Mesenchymal stem cell (in vitro differentiated cells and primary cell): ENCODE measurements at regions not wholly inside any gene's neighbourhood (a gene's known extent, or its start where the extent isn't known, plus 50 kb on each side); places are given as distances from the start of the nearest gene placed in this dataset.

Experiments
- DNase-seq: peaks from one replicate; pipeline ENCODE4 v3.0.0-alpha.2; 2013
- H2AFZ ChIP-seq: one replicate; pipeline ENCODE4 v1.6.1; 2013; ENCODE audit warnings: low read depth, mild to moderate bottlenecking, control low read depth, inconsistent platforms, low read length, moderate library complexity
- H2AK5ac ChIP-seq: 2 replicates; pipeline ENCODE4 v1.6.1; 2013; ENCODE audit warnings: low read length, moderate library complexity, mild to moderate bottlenecking, inconsistent platforms; ENCODE audit not compliant: severe bottlenecking
- H2BK120ac ChIP-seq: one replicate; pipeline ENCODE4 v1.6.1; 2013; ENCODE audit warnings: low read depth, mild to moderate bottlenecking, inconsistent platforms, low read length, moderate library complexity
- H2BK12ac ChIP-seq, 2 experiments: one replicate each; pipeline ENCODE4 v1.6.1; 2013; ENCODE audit warnings: inconsistent platforms in 2 of 2, low read length in 2 of 2, mild to moderate bottlenecking in 2 of 2, moderate library complexity in 2 of 2, control low read depth in 1 of 2
- H2BK15ac ChIP-seq: one replicate; pipeline ENCODE4 v1.6.1; 2013; ENCODE audit warnings: mild to moderate bottlenecking, low read depth, inconsistent platforms; ENCODE audit not compliant: poor library complexity, severe bottlenecking
- H2BK5ac ChIP-seq: 2 replicates; pipeline ENCODE4 v1.6.1; 2013; ENCODE audit warnings: low read depth, mild to moderate bottlenecking, low read length, control low read depth, inconsistent platforms; ENCODE audit not compliant: poor library complexity, severe bottlenecking
- H3K14ac ChIP-seq, 2 experiments: one replicate each; pipeline ENCODE4 v1.6.1; 2013; ENCODE audit warnings: inconsistent platforms in 2 of 2, low read length in 2 of 2, control low read depth in 1 of 2, mild to moderate bottlenecking in 1 of 2, moderate library complexity in 1 of 2
- H3K18ac ChIP-seq, 2 experiments: one replicate each; pipeline ENCODE4 v1.6.1; 2013; ENCODE audit warnings: inconsistent platforms in 2 of 2, low read length in 2 of 2, control low read depth in 1 of 2, low read depth in 1 of 2, mild to moderate bottlenecking in 1 of 2
- H3K23ac ChIP-seq, 2 experiments: one replicate each; pipeline ENCODE4 v1.6.1; 2013; ENCODE audit warnings: inconsistent platforms in 2 of 2, low read length in 2 of 2, mild to moderate bottlenecking in 2 of 2, moderate library complexity in 2 of 2, control low read depth in 1 of 2
- H3K27ac ChIP-seq: 2 replicates; pipeline ENCODE4 v1.5.1; 2013; ENCODE audit warnings: mild to moderate bottlenecking, moderate library complexity, low read length, control low read depth, inconsistent platforms; ENCODE audit not compliant: poor library complexity, severe bottlenecking
- H3K27me3 ChIP-seq, 2 experiments: 2 replicates each; pipeline versions ENCODE4 v1.6.1 to v1.7.0; 2013; ENCODE audit warnings: low read length in 2 of 2, mild to moderate bottlenecking in 2 of 2, moderate library complexity in 2 of 2, control low read depth in 1 of 2, inconsistent platforms in 1 of 2; ENCODE audit not compliant: control insufficient read depth in 1 of 2, insufficient read depth in 1 of 2
- H3K36me3 ChIP-seq, 2 experiments: 2 replicates each; pipeline versions ENCODE4 v1.6.1 to v1.7.0; 2013; ENCODE audit warnings: low read length in 2 of 2, control low read depth in 1 of 2, inconsistent platforms in 1 of 2, low read depth in 1 of 2, mild to moderate bottlenecking in 1 of 2; ENCODE audit not compliant: insufficient read depth in 2 of 2, control insufficient read depth in 1 of 2
- H3K4ac ChIP-seq, 2 experiments: one replicate each; pipeline ENCODE4 v1.6.1; 2013; ENCODE audit warnings: inconsistent platforms in 2 of 2, low read length in 2 of 2, mild to moderate bottlenecking in 2 of 2, moderate library complexity in 2 of 2, control low read depth in 1 of 2, low read depth in 1 of 2
- H3K4me1 ChIP-seq: 2 replicates; pipeline ENCODE4 v1.6.1; 2013; ENCODE audit warnings: low read depth, low read length, control low read depth; ENCODE audit not compliant: control insufficient read depth, insufficient read depth
- H3K4me2 ChIP-seq: 2 replicates; pipeline ENCODE4 v1.6.1; 2013; ENCODE audit warnings: low read length, mild to moderate bottlenecking, inconsistent platforms; ENCODE audit not compliant: poor library complexity, severe bottlenecking
- H3K4me3 ChIP-seq, 2 experiments: 2 replicates each; pipeline versions ENCODE4 v1.5.1 to v1.7.0; 2013; ENCODE audit warnings: low read length in 2 of 2, mild to moderate bottlenecking in 2 of 2, control low read depth in 1 of 2, low read depth in 1 of 2; ENCODE audit not compliant: insufficient read depth in 1 of 2
- H3K79me1 ChIP-seq: replicated peaks from 2 replicates; pipeline ENCODE4 v1.6.1; 2013; ENCODE audit warnings: mild to moderate bottlenecking, control low read depth, low read length, inconsistent platforms; ENCODE audit not compliant: poor library complexity, severe bottlenecking
- H3K9ac ChIP-seq: 2 replicates; pipeline ENCODE4 v1.7.0; 2013; ENCODE audit warnings: mild to moderate bottlenecking, low read length, moderate library complexity
- H3K9me3 ChIP-seq: 2 replicates; pipeline ENCODE4 v1.7.0; 2013; ENCODE audit warnings: mild to moderate bottlenecking, low read length; ENCODE audit not compliant: control insufficient read depth
- H4K8ac ChIP-seq: one replicate; pipeline ENCODE4 v1.6.1; 2013; ENCODE audit warnings: inconsistent platforms, mild to moderate bottlenecking, low read length, moderate library complexity
- H4K91ac ChIP-seq: one replicate; pipeline ENCODE4 v1.6.1; 2013; ENCODE audit warnings: mild to moderate bottlenecking, low read length, inconsistent platforms
- WGBS: methylation state at CpG from one replicate; pipeline ENCODE4 v1.1.7; 2013; ENCODE audit warnings: mixed read lengths; 5-methylcytosine and 5-hydroxymethylcytosine counted together

DNA sequence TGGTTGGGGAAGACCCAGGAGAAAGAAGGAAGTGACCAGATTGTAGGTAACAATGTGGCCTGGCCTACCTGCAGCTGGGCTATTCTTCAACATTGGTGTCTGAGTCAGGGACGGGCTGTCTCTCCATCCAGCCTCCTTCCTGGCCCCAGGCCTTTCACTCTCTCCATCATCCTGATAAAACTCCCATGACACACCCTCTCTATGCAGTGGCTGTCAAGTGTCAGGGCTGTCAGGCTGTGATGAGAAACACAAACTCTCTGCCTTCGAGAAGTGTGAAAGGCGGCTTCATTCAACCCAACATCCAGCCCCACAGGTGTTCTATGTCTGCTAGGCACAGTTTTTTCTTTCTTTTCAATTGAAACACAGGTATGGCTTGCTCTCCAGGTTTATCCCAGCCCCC, 153.3 kb upstream of the VSTM2B start:
- Histone ChIP-seq H3K23ac (no peak overlapping the region), H3K9ac (no peak overlapping the region), H4K91ac (no peak overlapping the region), H3K27me3 (peaks cover 0 to 5% of the 10 kb centered on the region in 2 experiments), H2AFZ (no peak overlapping the region), H3K27ac (no peak overlapping the region), H3K36me3 (no peaks in the 10 kb centered on the region), H3K4me1 (no peaks in the 10 kb centered on the region), H3K4me3 (no peak overlapping the region), H3K14ac (no peak overlapping the region), H3K4me2 (no peak overlapping the region), H3K18ac (no peak overlapping the region), H4K8ac (no peak overlapping the region), H2BK12ac (no peak overlapping the region), H2BK15ac (no peak overlapping the region), H2BK120ac (no peak overlapping the region), H3K9me3 (no peaks in the 10 kb centered on the region), H3K4ac (no peak overlapping the region), H2AK5ac (no peak overlapping the region), H2BK5ac (no peak overlapping the region), H3K79me1 (no peaks in the 10 kb centered on the region)
- 29% methylated on average over 3 of the region's 3 CpGs for WGBS
- DNase-seq: no peak

DNA sequence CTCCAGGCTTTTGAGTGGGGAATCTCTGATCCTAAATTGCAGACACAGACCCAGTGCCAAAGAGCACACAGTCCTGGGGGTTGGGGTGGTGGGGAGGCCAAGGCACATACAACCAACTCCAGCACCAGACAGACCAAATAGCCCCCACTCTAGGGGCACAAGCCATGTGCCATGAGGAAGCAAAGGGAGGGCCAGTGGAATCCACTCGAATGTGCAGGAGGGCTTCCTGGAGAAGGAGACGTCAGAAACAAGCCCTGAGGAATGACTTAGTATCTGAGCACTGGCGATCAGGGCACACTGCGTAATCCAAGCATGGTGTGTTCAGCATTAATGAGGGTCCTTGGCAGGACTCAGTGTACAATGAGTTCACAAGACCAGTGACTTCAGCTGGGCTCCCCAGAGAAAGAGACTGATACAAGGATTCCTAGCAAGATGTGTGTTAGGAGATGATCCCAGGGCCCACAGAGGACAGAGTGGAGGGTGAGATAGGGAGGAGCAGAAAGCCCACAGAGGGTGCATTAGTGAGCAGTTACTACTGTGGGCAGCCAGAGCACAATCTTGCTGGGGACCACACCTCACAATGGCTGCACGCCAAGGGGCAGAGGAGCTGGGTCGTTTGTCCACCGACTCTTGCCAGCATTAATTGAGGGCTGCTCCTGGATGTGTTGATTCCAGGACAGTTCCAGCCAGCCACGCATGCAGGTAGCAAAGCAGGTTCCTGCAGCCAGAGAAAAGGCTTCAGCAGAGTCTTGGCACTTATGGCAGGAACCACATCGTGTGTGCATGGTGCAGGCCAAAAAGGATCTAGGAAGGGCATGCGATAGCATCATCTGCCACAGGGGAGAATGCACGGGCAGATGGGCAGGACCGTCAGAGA, 152.6 kb upstream of the VSTM2B start:
- Histone ChIP-seq H4K8ac (no peak overlapping the region), H3K9ac (no peak overlapping the region), H3K4me2 (no peak overlapping the region), H2AFZ (no peak overlapping the region), H2BK12ac (no peak overlapping the region), H2BK15ac (no peak overlapping the region), H3K79me1 (no peaks in the 10 kb centered on the region), H3K18ac (no peak overlapping the region), H3K36me3 (no peaks in the 10 kb centered on the region), H3K9me3 (no peaks in the 10 kb centered on the region), H3K4me3 (no peak overlapping the region), H2AK5ac (no peak overlapping the region), H4K91ac (no peak overlapping the region), H3K4me1 (no peaks in the 10 kb centered on the region), H3K27ac (no peak overlapping the region), H2BK120ac (no peak overlapping the region), H2BK5ac (no peak overlapping the region), H3K23ac (no peak overlapping the region), H3K27me3 (no peaks in the 10 kb centered on the region), H3K4ac (no peak overlapping the region), H3K14ac (no peak overlapping the region)
- DNase-seq: no peak
- 79% methylated on average over 11 of the region's 12 CpGs for WGBS

DNA sequence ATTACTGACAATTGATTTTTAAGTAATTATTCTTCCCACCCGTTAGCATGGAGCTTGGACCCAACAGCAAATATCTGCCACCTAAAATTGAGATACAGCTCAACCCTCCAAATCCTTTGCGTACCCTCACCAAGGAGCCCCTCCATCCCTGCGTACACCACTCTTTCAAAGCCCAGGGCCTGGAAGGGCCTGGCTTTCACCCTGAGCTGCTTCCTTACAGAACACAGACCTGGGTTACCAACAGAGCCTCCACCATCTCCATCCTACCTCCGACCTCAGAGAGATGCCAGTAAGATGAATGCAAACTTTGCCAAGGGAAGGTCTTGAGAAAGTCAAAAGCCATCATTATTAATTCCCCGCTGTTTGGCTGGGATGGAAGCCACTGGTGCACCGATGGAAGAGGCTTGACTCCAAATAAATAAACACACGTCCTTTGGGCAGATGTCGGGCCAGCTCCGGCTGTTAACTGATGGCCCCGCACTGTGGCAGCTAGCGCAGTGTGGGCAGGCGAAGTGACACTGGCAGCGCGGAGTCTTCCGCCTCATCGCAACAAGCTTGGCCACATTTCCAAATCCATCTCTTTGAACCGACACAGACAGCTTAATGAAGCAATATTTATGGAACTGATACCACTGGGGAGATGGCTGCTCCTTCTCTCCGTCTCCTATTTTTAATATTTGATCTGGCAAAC, 150.2 kb upstream of the VSTM2B start:
- no peak overlapping the region for H3K9ac ChIP-seq
- H4K91ac ChIP-seq: no peak overlapping the region
- H3K14ac ChIP-seq: no peak overlapping the region
- no peak overlapping the region for H3K18ac ChIP-seq
- H3K36me3 ChIP-seq: no peaks in the 10 kb centered on the region
- no peaks in the 10 kb centered on the region for H3K9me3 ChIP-seq
- no peaks in the 10 kb centered on the region for H3K27me3 ChIP-seq
- H2BK5ac ChIP-seq: no peak overlapping the region
- no peak overlapping the region for H2BK15ac ChIP-seq
- H3K27ac ChIP-seq: no peak overlapping the region
- WGBS: 91% methylated on average over 17 of the region's 18 CpGs
- H3K79me1 ChIP-seq: no peaks in the 10 kb centered on the region
- no peaks in the 10 kb centered on the region for H3K4me1 ChIP-seq
- no peak overlapping the region for H2AFZ ChIP-seq
- H3K4ac ChIP-seq: no peak overlapping the region
- H4K8ac ChIP-seq: no peak overlapping the region
- H3K4me3 ChIP-seq: no peak overlapping the region
- no peak overlapping the region for H3K23ac ChIP-seq
- no peak overlapping the region for H2BK12ac ChIP-seq
- H2BK120ac ChIP-seq: no peak overlapping the region
- no peak overlapping the region for H3K4me2 ChIP-seq
- no peak for DNase-seq
- no peak overlapping the region for H2AK5ac ChIP-seq

DNA sequence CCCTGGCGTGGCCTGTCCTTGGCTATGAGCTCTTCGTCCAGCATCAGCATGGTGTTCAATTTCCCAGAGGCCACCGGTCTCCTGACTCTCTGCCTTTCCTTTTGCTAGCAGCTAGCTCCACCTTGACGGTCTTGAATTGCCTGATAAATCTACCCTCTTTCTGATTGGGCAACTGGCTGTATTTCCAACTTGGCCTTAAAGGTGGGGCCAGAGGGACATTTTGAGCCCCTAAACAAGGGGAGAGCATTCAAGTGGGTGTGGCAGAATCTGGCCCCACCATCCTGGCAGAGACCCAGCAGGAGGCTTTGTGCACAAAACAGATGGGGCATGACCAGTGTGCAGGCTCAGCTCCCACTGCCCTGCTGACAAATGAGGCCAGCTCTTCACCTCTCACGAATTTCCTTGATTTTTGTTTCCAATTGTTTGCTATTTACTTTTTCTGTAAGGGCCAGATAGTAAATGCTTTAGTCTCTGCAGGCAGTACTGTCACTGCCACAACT, 148.9 kb upstream of the VSTM2B start:
- H3K4me1 ChIP-seq: no peaks in the 10 kb centered on the region

More for the DNA sequence above, 148.9 kb upstream of the VSTM2B start:
- Histone ChIP-seq H3K27ac (no peak overlapping the region), H3K14ac (no peak overlapping the region), H2BK5ac (no peak overlapping the region), H2BK12ac (no peak overlapping the region), H4K91ac (peak overlapping the region; percentile 34), H3K4me3 (no peak overlapping the region), H3K4me2 (no peak overlapping the region), H3K36me3 (no peaks in the 10 kb centered on the region), H2AK5ac (no peak overlapping the region), H3K18ac (no peak overlapping the region), H3K79me1 (no peaks in the 10 kb centered on the region), H3K4ac (no peak overlapping the region), H3K27me3 (no peaks in the 10 kb centered on the region), H2BK120ac (no peak overlapping the region), H2AFZ (no peak overlapping the region), H2BK15ac (no peak overlapping the region), H3K9ac (no peak overlapping the region), H4K8ac (no peak overlapping the region), H3K23ac (no peak overlapping the region), H3K9me3 (no peaks in the 10 kb centered on the region)
- WGBS: 55% methylated on average over 4 of the region's 5 CpGs
- no peak for DNase-seq
